K562 (cell line): ENCODE measurements at regions not wholly inside any gene's neighbourhood (a gene's known extent, or its start where the extent isn't known, plus 50 kb on each side); places are given as distances from the start of the nearest gene placed in this dataset.

Experiments
- FUS ChIP-seq: fragments of 200-400 bp; formaldehyde crosslinking; optimal IDR thresholded peaks from 2 replicates; pipeline ENCODE3; 2017; ENCODE audit warnings: low read depth, low read length
- TFE3 ChIP-seq: fragments of 450-650 bp; formaldehyde crosslinking; IDR thresholded peaks from 2 replicates; pipeline ENCODE4 v1.4.0; 2020; ENCODE audit warnings: mild to moderate bottlenecking, mixed read lengths
- ZBTB11 ChIP-seq, 3 experiments: fragments of 200-800 bp in 1 of 3; fragments of 250-450 bp in 1 of 3; fragments of 450-650 bp in 1 of 3; sonication (Bioruptor Pico) in 1 of 3; sonication (Bioruptor generic) in 1 of 3; formaldehyde crosslinking in 1 of 3; IDR thresholded peaks; 2 replicates each; pipeline versions ENCODE4 v1.6.1 to v1.8.0; 2016 to 2022; ENCODE audit warnings: mild to moderate bottlenecking in 2 of 3, missing genetic modification characterization in 2 of 3, missing compliant biosample characterization in 1 of 3, moderate library complexity in 1 of 3
- ZNF512 ChIP-seq: IDR thresholded peaks from 2 replicates; pipeline ENCODE4 v1.6.1; 2016; ENCODE audit warnings: missing genetic modification characterization, missing compliant biosample characterization

- no peak for TF ChIP-seq ZBTB11 (CRISPR knock-in tag; IDR thresholded peaks at IDR 0.05)
- no peak for TF ChIP-seq ZNF512
- no peak for TF ChIP-seq FUS
- TF ChIP-seq TFE3 = no peak
Measured at GRCh38 chr3:72295962-72296450, 511.1 kb upstream of the PROK2 start (continued).
